DMS153 treated with DMSO at 0.1 percent for 48 hours (cell line): ENCODE measurements at regions not wholly inside any gene's neighbourhood (a gene's known extent, or its start where the extent isn't known, plus 50 kb on each side); places are given as distances from the start of the nearest gene placed in this dataset.
"Not testable (repeated sequence)": the region's sequence is repeated elsewhere in the genome, so short reads cannot be mapped to it uniquely, and the experiment has no call there.

Experiments used
- DNase-seq: peaks from one replicate; lab custom pipeline; 2025; ENCODE audit not compliant: unreplicated experiment; lab: John Stamatoyannopoulos, UW

DNA sequence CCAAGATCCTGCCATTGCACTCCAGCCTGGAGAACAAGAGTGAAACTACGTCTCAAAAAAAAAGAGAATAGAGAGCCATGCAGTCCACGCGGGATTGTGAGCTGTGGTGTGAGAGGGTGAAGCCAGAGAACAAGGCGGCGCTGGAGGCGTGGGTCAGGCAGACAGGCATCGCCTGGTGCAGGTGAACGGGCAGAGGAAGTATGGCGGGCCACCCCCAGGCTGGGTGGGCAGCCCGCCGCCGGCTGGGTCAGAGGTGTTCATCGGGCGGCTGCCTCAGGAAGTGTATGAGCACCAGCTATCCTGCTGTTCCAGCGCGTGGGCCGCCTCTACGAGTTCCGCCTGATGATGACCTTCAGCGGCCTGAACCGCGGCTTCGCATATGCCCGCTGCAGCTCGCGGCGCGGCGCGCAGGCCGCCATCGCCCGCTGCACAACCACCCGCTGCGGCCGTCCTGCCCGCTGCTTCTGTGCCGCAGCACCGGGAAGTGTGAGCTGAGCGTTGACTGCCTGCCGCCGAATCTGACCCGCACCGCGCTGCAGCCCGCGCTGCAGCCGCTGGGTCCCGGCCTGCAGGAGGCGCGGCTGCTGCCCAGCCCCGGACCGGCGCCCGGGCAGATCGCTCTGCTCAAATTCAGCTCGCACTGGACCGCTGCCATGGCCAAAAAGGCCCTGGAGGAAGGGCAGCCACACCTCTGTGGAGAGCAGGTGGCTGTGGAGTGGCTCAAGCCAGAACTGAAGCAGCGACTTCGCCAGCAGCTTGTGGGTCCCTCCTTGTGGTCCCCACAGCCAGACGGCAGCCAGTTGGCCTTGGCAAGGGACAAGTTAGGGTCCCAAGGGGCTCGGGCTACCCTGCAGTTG lies 95.5 kb upstream of the PLEKHM1 start:
- not testable (repeated sequence) for DNase-seq

DNA sequence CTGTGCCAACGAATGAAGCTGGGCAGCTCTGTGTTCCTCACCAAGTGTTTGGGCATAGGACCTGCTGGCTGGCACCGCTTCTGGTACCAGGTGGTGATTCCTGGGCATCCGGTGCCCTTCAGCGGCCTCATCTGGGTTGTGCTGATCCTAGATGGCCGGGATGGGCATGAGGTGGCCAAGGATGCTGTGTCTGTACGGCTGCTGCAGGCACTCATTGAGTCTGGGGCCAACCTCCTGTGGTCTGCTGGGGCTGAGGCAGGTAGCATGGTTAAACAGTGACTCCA lies 96.1 kb upstream of the PLEKHM1 start:
- DNase-seq = not testable (repeated sequence)

GRCh38 chr17:45592433-45592923 lies 102.0 kb upstream of the PLEKHM1 start:
- DNase-seq = not testable (repeated sequence)

DNA sequence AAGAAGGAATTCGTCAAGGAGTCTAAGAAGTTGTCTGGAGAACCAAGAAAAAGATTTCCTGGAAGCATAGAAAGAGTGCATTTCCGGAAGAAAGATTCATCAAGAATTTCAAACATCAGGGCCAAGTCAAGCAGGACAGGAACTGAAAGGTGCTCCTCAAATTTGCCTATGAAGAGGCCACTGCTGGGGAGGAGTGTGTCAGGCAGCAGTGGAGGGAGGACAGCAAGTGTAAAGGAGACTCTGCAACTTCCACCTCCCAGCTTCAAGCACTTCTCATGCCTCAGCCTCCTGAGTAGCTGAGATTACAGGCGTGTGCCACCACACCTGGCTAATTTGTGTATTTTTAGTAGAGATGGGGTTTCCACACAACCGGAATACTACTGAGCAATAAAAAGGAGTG lies 105.8 kb upstream of the PLEKHM1 start:
- DNase-seq = not testable (repeated sequence)

DNA sequence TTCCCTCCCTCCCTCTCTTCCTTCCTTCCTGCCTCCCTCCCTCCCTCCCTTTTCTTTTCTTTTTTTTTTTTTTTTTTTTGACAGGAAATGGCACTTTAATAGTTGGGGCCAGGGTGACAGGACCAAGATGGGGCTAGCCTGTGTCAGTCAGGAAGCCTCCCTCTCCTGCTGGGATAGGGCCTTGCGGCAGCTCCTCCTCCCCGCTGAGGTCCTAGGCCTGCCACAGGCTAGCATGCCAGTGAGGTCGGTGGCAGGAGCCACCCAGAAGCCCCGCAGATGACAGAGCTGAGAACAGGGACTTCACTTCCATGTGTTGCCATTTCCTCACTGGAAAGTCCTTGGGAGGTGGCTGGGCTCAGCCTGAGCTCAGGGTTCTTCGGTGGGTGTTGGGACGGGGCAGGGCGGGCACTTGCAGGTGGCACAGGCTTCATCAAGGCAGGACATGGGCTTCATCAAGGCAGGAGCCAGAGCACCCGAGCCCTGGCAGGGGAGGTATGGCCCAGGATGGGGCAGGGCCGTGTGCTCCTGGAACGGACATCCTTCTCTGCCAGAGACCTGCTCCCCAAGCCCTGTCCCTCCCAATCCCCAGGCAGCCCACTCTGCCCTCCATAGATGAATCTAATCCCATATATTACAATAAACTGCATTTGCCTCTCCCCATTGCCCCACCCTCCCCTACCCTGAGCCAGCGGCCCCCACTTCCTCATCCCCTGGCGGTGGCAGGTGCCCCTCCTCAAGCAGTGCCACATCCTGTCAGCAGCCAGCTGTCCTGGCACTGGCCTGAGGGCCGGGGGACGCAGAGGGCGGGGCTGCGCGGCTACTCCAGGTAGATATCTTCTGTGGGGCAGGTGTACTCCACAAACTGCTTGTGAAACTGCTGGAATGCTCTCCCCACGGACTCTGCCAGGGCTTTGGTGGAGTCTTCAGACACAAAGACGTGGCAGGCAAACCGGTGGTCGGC lies 109.8 kb upstream of the PLEKHM1 start:
- DNase-seq = not testable (repeated sequence)

GRCh38 chr17:45601013-45601412 lies 110.5 kb upstream of the PLEKHM1 start:
- not testable (repeated sequence) for DNase-seq

- not testable (repeated sequence) for DNase-seq
Measured at GRCh38 chr17:45601605-45602539, 111.4 kb upstream of the PLEKHM1 start.

- DNase-seq = not testable (repeated sequence)
Measured at GRCh38 chr17:45605751-45606150, 115.2 kb upstream of the PLEKHM1 start.

DNA sequence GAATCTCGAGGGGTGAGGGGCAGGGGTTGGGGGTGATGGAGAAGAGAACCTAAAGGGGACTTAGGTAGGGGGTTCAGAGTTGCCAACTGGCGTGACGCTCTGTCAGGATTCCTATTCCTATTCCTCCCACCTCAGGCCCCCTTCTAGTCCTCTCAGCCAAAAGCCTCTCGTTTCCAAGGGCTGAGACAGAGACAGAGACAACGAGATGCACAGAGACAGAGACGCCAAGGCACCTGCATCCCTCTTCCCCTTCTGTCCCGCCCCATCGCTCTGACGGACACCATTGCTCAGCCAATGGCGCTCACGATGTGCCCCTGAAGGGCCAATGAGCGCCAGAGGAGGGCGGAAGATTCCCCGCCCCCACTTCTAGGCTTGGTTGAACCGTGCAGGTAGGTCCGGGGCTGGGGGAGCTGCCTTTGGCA lies 129.5 kb upstream of the PLEKHM1 start:
- DNase-seq = not testable (repeated sequence)

DNA sequence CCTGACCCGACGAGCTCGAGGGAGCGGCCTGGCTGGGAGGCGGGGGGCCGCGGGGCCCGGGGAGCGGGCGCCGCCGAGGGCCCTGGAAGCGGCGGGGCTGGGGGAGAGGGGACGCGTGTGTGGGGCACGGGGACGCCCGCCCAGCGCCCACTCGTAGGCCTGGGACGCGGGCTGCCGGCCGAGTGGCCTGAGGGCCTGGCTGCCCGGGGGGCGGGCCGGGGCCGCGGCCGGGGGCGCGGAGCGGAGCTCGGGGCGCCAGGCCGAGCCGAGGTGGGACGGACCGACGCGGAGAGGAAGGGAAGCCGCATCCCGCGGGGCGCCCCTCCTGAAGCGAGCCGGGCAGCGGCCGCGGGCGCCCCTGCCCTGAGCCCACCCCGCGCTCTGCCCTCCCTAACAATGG lies 129.9 kb upstream of the PLEKHM1 start:
- not testable (repeated sequence) for DNase-seq

DNA sequence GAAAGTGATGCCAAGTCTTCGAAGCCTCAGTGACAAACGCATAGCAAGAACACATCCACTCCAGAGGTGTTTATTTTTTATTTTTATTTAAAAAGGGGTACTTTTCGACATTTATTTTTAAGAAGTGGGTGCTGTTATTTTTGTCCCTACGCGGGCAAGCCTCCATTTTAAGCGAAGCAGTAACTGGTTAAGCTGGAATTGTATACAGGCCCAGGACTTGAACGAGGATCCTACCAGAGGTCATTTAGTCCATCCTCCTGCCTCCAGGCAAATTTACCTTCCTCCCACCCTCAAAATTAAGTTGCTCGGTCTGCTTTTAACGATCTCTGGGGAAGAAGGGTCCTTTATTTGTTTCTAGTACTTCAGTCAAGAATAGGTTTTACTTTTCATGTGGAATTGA lies 130.6 kb upstream of the PLEKHM1 start:
- not testable (repeated sequence) for DNase-seq

- not testable (repeated sequence) for DNase-seq
Measured at GRCh38 chr17:45622295-45622694, 131.8 kb upstream of the PLEKHM1 start.

GRCh38 chr17:45628019-45628418 lies 137.5 kb upstream of the PLEKHM1 start:
- DNase-seq = no peak

DNA sequence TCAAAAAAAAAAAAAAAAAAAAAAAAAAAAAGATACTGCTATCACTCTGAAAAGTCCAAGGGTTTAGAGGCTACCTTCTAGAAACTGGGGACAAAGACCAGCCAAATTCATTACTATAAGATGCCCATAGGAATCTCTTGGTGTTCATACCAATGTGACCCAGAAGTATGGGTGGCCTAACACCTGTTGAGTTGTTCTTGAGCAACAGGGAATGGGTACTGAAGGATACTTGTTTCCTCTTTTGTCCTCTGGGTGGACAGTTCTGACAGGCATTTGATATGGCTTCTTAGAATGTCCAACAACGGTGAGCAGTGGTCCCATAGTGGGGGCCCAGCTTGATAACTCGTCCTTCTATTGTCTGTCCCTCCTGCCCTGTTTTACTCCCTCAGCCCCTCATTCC lies 141.4 kb upstream of the PLEKHM1 start:
- DNase-seq = no peak

DNA sequence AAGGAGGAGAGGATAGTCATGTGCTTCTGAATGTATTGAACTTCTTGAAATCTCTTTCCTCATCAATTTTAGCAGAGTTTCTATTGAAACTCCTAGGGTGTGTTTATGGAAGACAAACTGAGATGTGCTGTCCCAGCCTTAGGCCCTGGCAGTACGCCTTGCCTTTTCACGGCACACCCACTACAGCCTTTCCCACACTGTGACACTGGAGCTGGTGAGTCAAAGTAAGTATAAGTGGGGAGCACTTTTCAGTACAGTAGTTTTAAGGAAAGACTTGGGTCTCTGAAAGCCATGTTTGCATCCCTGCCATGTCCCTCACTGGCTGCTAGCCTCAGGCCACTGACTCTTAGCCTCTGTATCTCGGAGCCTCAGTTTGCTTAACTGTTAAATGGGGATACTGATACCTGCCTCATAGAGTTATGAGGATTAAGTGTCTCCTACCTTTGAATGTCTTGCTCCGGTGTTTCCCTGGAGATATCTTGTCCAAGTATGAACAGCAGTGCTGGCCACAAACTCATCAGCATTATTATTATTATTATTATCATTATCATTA lies 144.7 kb upstream of the CRHR1 start:
- no peak for DNase-seq

GRCh38 chr17:45640141-45640850 lies 143.8 kb upstream of the CRHR1 start:
- DNase-seq = no peak

DNA sequence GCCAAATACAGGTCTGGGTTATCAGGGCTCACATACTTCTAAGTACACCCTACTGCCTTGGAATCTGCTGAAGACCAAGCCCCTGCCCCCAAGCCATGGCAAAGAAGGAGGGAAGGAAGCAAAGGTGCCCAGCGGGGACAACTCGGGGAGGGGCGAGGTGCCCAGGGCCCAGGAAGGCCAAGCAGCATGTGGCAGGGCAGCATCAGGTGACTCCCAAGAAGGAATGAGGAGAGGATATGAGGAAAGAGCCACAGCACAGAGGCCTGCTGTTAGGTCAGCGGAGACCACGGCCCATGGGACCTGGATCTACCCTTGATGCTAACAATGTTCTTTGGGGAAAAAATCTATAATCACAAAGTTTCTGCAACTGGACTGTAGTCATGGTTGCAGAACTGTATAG lies 142.6 kb upstream of the CRHR1 start:
- DNase-seq = no peak

DNA sequence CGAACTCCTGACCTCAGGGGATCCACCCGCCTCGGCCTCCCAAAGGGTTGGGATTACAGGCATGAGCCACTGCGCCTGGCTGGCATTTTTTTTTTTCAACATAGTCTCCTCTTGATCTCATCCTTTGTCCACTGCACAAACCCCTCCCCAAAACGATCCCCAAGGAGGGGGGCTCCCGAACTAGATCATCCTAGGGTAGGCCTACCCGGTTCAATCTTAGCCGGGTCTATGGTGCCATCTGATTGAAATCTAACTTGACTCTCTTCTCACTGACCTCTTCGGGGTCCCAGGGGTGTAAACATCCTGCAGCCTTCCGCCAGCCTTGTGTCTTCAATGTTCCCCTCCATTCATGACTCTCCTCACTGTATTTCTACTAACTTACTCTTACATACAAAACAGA lies 140.5 kb upstream of the CRHR1 start:
- no peak for DNase-seq

DNA sequence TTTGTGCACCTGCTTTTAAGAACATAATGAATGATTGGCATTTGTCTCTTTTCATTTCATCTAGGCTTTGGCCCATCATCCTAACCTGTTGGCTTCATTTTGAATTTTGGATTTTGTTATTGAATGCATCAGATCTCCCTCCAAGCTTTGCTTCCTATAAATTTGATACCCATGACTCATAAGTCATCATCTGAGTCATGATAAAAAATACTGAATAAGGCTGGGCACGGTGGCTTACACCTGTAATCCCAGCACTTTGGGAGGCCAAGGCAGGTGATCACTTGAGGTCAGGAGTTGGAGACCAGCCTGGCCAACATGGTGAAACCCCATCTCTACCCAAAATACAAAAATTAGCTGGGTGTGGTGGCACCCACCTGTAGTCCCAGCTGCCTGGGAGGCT lies 139.5 kb upstream of the CRHR1 start:
- not testable (repeated sequence) for DNase-seq

- DNase-seq = no peak
Measured at GRCh38 chr17:45645330-45645729, 138.8 kb upstream of the CRHR1 start.
